Pancreas (tissue), 10 donors: ENCODE measurements at regions not wholly inside any gene's neighbourhood (a gene's known extent, or its start where the extent isn't known, plus 50 kb on each side); places are given as distances from the start of the nearest gene placed in this dataset.

Experiments
- ATAC-seq, 4 donors: fragments of 200-7000 bp; cut with Tn5 transposase; one replicate each; pipeline versions ENCODE4 v1.8.0 to v1.9.1; 2020; ENCODE audit warnings: mild to moderate bottlenecking in 4 of 4, moderate library complexity in 4 of 4
- DNase-seq, 6 donors: peaks; one replicate each; pipeline ENCODE4 v3.0.0-alpha.2; 2020
- FAIRE-seq: peaks from 2 replicates; lab custom pipeline; 2012; peaks lifted over from hg19 to GRCh38; lab: Jason Lieb, UNC
- H3K27ac ChIP-seq, 4 donors: fragments of 200-600 bp; sonication (generic); 1 replicate in 3 of 4; 2 replicates in 1 of 4; pipeline versions ENCODE4 v1.5.0 to v1.8.0; 2020
- H3K27me3 ChIP-seq, 4 donors: fragments of 200-600 bp; one replicate each; pipeline ENCODE4 v1.8.0; 2021
- H3K36me3 ChIP-seq, 3 donors: fragments of 200-600 bp; sonication (generic) in 1 of 3; one replicate each; pipeline versions ENCODE4 v1.5.0 to v1.8.0; 2020 to 2021
- H3K4me1 ChIP-seq, 3 donors: fragments of 200-600 bp; one replicate each; pipeline ENCODE4 v1.8.0; 2021
- H3K4me3 ChIP-seq, 4 donors: fragments of 200-600 bp; sonication (generic) in 2 of 4; one replicate each; pipeline versions ENCODE4 v1.5.0 to v1.8.0; 2020 to 2021
- H3K9me3 ChIP-seq, 4 donors: fragments of 200-600 bp; one replicate each; pipeline ENCODE4 v1.8.0; 2021
- CTCF ChIP-seq, 4 donors: fragments of 200-600 bp; sonication (generic) in 3 of 4; IDR thresholded peaks; one replicate each; pipeline versions ENCODE4 v1.5.0 to v1.8.0; 2021; ENCODE audit warnings: antibody characterized with exemption in 4 of 4
- WGBS, 2 donors: extraction: QIAGEN DNeasy Blood & Tissue Kit; methylation state at CpG; one replicate each; pipeline ENCODE4 v1.1.7; 2013; 5-methylcytosine and 5-hydroxymethylcytosine counted together
- intact Hi-C, 3 donors: fragments of 100-400 bp; cut with DNase I; formaldehyde crosslinking; loops; one replicate each; pipeline versions ENCODE4 v1.11.1 to v1.14.2; 2022
- donor health status: healthy with polysubstance abuse.
- donor health status: DM: no; HTN: no; CAD: no; lungs with moderate emphysema.
- donor health status: DM: no; HTN: no; CAD: no.
- donor health status: control.
- donor health status: control.
- donor health status: Bipolar disorder and iron deficiency.
- donor health status: DM: yes; HTN: yes; CAD: no.
- donor health status: DM: no; HTN: no; CAD: no.
- donor health status: DM: no; HTN: no; CAD: no.
- donor health status: DM: yes; HTN: yes; CAD: no.

DNA sequence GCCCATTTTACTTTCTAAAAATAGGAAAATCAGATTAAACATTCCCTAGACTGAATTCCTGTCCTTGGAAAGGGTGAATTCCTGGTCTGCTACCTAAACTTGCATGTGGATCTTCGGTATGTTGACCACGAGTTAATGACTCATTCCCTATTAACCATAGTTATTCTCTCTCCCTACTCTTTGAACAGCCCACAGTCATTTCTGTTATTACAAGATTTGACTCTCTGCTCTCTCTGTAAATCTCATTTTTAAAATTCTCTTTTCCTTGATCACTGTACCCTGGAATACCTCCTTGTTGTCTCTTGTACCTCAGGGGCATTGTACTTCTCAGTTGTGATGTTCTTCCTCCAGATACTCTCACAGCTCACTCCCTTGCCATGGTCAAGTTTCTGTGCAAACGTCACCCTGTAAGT, 92.0 kb upstream of the GULP1 start:
- 81 to 87% methylated on average over 3 of the region's 3 CpGs for WGBS, 2 donors
- ATAC-seq, result no peak
- H3K27me3 ChIP-seq, result no peaks in the 10 kb centered on the region
- no peak overlapping the region for H3K4me3 ChIP-seq
- no peaks in the 10 kb centered on the region for H3K9me3 ChIP-seq
- no peak overlapping the region for H3K27ac ChIP-seq
- peaks cover 0 to 3% (median 0%) of the 10 kb centered on the region in 3 donors for H3K4me1 ChIP-seq
- DNase-seq, result no peak
- intact Hi-C loops, result no loop called here
- H3K36me3 ChIP-seq, result no peaks in the 10 kb centered on the region
- no peak for FAIRE-seq
- no peak for TF ChIP-seq CTCF (IDR thresholded peaks at IDR 0.05)

GRCh38 chr2:188201639-188202038, 90.0 kb upstream of the GULP1 start:
- no peak for FAIRE-seq

DNA sequence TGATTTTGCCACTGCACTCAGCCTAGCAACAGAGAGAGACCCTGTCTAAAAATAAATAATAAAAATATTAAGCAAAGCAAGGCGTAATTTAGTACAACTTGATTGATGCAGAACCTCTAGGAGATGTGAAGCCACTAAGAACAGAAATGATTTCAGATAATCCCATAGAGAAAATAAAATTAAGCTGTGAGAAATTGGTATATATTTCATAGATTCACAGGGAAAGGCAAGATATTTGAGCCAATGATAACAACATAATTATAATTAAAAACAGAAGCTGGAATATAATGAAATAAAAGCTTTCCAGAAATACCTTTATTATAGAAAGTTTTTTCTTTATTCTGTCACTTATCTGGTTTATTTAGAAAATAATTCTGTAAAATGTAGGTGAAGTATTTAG, 88.9 kb upstream of the GULP1 start:
- ATAC-seq (no peak), DNase-seq (no peak), FAIRE-seq (no peak)
- no peak for TF ChIP-seq CTCF (IDR thresholded peaks at IDR 0.05)
- intact Hi-C loops, result no loop called here
- no peaks in the 10 kb centered on the region for H3K27me3 ChIP-seq
- H3K4me3 ChIP-seq, result no peak overlapping the region
- no peak overlapping the region for H3K27ac ChIP-seq
- H3K9me3 ChIP-seq, result no peaks in the 10 kb centered on the region
- no peaks in the 10 kb centered on the region for H3K36me3 ChIP-seq
- 86 to 87% methylated on average over 1 of the region's 1 CpG for WGBS, 2 donors
- peaks cover 0 to 3% (median 0%) of the 10 kb centered on the region in 3 donors for H3K4me1 ChIP-seq

More at GRCh38 chr2:188201639-188202038, 90.0 kb upstream of the GULP1 start:
- H3K27me3 ChIP-seq, result no peaks in the 10 kb centered on the region
- H3K4me1 ChIP-seq, result peaks cover 0 to 3% (median 0%) of the 10 kb centered on the region in 3 donors
- H3K36me3 ChIP-seq, result no peaks in the 10 kb centered on the region
- ATAC-seq (no peak), DNase-seq (no peak)
- TF ChIP-seq CTCF (IDR thresholded peaks at IDR 0.05), result no peak
- H3K4me3 ChIP-seq, result no peak overlapping the region
- intact Hi-C loops, result no loop called here
- H3K9me3 ChIP-seq, result no peaks in the 10 kb centered on the region
- 89 to 94% methylated on average over 2 of the region's 2 CpGs for WGBS, 2 donors
- no peak overlapping the region for H3K27ac ChIP-seq

DNA sequence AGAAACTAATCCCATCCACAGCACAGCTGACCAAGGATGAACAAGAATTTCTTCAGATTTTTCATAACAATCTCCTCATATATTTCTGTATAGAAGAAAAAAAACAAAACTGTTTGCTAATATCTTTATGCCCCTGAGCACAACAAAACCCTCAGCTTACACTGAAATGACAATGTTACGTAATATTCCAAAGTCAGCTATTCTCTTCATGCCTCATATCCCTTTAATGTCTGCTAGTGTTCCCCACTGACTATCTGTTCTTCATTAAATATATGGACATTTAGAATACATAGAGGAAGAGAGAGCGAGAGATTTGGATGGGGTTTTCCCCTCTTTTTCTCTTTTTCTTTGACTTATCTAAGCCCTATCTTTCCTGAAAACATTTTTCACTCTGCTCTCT, 87.9 kb upstream of the GULP1 start:
- intact Hi-C loops, result no loop called here
- H3K27ac ChIP-seq, result no peak overlapping the region
- no peaks in the 10 kb centered on the region for H3K27me3 ChIP-seq
- no peak overlapping the region for H3K4me3 ChIP-seq
- no peaks in the 10 kb centered on the region for H3K36me3 ChIP-seq
- no peak for TF ChIP-seq CTCF (IDR thresholded peaks at IDR 0.05)
- no peak for ATAC-seq
- H3K4me1 ChIP-seq, result peaks cover 0 to 3% (median 0%) of the 10 kb centered on the region in 3 donors
- no peaks in the 10 kb centered on the region for H3K9me3 ChIP-seq
- FAIRE-seq, result no peak
- 87% methylated on average over 2 of the region's 2 CpGs for WGBS, 2 donors
- DNase-seq, result no peak

GRCh38 chr2:188204824-188205223, 86.8 kb upstream of the GULP1 start:
- Histone ChIP-seq H3K27ac (no peak overlapping the region), H3K4me3 (no peak overlapping the region), H3K36me3 (no peaks in the 10 kb centered on the region), H3K9me3 (no peaks in the 10 kb centered on the region), H3K4me1 (peaks cover 0 to 3% (median 0%) of the 10 kb centered on the region in 3 donors), H3K27me3 (no peaks in the 10 kb centered on the region)
- 72 to 74% methylated on average over 1 of the region's 1 CpG for WGBS, 2 donors
- DNase-seq, result no peak
- TF ChIP-seq CTCF (IDR thresholded peaks at IDR 0.05), result no peak
- intact Hi-C loops, result no loop called here
- FAIRE-seq, result no peak
- ATAC-seq, result no peak
